Bronchial epithelial cell (primary cell): ENCODE measurements at regions not wholly inside any gene's neighbourhood (a gene's known extent, or its start where the extent isn't known, plus 50 kb on each side); places are given as distances from the start of the nearest gene placed in this dataset.
"Not testable (repeated sequence)": the region's sequence is repeated elsewhere in the genome, so short reads cannot be mapped to it uniquely, and the experiment has no call there.

Experiments used
- DNase-seq: peaks from one replicate; pipeline ENCODE4 v3.0.0-alpha.2; 2010; ENCODE audit warnings: low read depth
- FAIRE-seq: peaks from 2 replicates; lab custom pipeline; 2011; peaks lifted over from hg19 to GRCh38; lab: Jason Lieb, UNC
- H3K27me3 ChIP-seq: 2 replicates; pipeline ENCODE4 v1.5.1; 2011; ENCODE audit warnings: low read length; ENCODE audit not compliant: control insufficient read depth, insufficient read depth
- H3K36me3 ChIP-seq: 2 replicates; pipeline ENCODE4 v1.5.1; 2011; ENCODE audit warnings: low read length; ENCODE audit not compliant: control insufficient read depth, insufficient read depth
- H3K4me3 ChIP-seq: 2 replicates; pipeline ENCODE4 v1.5.1; 2011; ENCODE audit warnings: mild to moderate bottlenecking, low read depth, low read length, control low read depth
- TF ChIP-seq, protein P1 (sequence below): IDR thresholded peaks from 2 replicates; pipeline ENCODE4 v1.5.1; 2011; ENCODE audit warnings: mild to moderate bottlenecking, moderate library complexity, low read length, control low read depth, inconsistent platforms; ENCODE audit not compliant: insufficient read depth, severe bottlenecking

DNA sequence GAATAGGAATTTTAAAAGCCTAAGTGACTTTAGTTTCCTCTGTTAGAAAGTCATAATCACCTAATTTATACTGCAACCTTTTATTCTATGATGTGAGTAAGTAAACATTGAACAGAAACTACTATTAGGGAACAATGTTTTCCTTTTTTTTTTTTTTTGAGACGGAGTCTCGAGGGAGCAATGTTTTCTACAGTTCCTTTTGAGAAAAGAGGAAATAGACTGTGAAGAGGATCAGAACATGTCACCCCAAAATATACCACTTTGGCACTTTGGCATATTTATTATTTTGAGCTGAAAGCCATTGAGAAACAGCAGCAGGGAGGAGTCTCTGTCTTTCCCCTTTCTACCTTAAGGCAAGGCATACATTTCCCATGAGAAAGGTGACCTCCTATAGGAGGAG is 162.7 kb upstream of the CNOT2 start:
- FAIRE-seq (no peak), DNase-seq (no peak)
- Histone ChIP-seq H3K27me3 (no peaks in the 10 kb centered on the region), H3K36me3 (no peaks in the 10 kb centered on the region), H3K4me3 (no peak overlapping the region)
- TF ChIP-seq, protein P1, sequence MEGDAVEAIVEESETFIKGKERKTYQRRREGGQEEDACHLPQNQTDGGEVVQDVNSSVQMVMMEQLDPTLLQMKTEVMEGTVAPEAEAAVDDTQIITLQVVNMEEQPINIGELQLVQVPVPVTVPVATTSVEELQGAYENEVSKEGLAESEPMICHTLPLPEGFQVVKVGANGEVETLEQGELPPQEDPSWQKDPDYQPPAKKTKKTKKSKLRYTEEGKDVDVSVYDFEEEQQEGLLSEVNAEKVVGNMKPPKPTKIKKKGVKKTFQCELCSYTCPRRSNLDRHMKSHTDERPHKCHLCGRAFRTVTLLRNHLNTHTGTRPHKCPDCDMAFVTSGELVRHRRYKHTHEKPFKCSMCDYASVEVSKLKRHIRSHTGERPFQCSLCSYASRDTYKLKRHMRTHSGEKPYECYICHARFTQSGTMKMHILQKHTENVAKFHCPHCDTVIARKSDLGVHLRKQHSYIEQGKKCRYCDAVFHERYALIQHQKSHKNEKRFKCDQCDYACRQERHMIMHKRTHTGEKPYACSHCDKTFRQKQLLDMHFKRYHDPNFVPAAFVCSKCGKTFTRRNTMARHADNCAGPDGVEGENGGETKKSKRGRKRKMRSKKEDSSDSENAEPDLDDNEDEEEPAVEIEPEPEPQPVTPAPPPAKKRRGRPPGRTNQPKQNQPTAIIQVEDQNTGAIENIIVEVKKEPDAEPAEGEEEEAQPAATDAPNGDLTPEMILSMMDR = no peak

DNA sequence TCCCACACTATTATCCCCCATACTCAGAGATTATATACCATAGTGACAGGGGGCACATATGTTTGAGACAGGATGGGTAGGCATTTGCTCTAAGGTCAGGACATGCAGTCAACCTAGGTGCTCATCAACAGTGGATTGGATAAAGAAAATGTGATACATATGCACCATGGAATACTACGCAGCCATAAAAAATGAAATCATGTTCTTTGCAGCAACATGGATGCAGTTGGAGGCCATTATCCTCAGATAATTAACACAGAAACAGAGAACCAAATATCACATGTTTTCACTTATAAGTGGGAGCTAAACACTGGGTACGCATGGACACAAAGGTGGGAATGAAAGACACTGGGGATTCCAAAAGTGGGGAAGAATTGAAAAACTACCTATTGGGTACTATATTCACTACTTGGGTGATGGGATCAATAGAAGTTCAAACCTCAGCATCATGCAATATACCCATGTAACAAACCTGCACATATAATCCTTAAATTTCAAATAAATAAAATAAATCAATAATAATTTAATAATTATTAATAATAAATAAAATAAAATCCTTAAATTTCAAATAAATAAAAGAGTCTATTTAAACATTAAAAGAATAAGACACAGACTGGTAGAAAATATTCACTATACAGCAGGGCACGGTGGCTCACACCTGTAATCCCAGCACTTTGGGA is 160.1 kb upstream of the CNOT2 start:
- no peak overlapping the region for H3K4me3 ChIP-seq
- H3K27me3 ChIP-seq = no peaks in the 10 kb centered on the region
- TF ChIP-seq, protein P1 = no peak
- DNase-seq (no peak), FAIRE-seq (no peak)
- H3K36me3 ChIP-seq = no peaks in the 10 kb centered on the region

DNA sequence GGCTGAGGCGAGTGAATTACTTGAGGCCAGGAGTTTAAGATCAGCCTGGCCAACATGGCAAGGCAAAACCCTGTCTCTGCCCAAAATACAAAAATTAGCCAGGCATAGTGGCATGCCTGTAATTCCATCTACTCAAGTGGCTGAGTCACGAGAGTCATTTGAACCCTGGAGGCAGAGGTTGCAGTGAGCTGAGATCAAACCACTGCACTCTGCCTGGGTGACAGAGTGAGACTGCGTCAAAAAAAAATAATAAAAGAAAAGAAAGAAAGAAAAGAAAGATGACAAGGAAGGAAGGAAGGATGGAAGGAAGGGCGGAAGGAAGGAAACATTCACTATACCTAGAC is 159.6 kb upstream of the CNOT2 start:
- TF ChIP-seq, protein P1 = no peak

DNA sequence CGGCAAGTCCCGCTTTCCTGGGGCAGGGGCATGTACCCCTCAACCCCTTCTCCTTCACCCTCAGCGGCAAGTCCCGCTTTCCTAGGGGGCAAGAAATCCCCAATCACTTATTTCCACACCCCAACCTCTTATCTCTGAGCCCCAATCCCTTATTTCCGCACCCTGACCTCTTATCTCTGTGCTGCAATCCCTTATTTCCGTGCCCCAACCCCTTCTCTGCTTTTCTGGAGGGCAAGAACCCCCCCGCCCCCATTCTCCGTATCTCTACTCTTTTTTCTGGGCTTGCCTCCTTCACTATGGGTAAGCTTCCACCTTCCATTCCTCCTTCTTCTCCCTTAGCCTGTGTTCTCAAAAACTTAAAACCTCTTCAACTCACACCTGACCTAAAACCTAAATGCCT is 156.9 kb upstream of the CNOT2 start:
- not testable (repeated sequence) for DNase-seq, H3K27me3 ChIP-seq, H3K36me3 ChIP-seq, H3K4me3 ChIP-seq, FAIRE-seq

More for the DNA sequence above, 159.6 kb upstream of the CNOT2 start:
- Histone ChIP-seq H3K27me3 (no peaks in the 10 kb centered on the region), H3K36me3 (no peaks in the 10 kb centered on the region), H3K4me3 (no peak overlapping the region)
- FAIRE-seq (no peak), DNase-seq (no peak)

DNA sequence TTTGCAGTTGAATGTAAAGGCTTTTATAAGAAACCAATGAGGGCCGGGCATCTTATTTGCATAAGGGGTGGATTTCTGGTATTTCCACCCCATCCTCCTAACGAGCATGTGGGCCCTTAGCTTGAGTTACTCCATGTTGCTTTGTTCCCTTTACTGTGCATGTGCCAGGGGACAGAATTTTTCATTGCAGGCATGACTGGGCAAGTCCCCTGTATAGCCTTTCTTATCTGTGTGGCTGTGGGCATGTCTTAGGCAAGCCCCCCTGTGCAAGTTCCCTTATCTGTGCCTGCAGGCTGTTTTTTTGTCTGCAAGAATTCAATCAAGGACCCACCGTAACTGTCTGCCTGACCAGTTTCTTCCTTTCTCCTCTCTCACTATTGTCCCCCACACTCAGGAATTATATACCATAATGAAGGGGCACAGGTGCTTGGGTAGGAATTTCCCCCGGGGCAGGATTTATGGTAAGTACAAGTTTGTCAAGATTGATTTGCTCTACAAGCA is 152.2 kb upstream of the CNOT2 start:
- DNase-seq (no peak), FAIRE-seq (no peak)
- TF ChIP-seq, protein P1 = no peak
- Histone ChIP-seq H3K4me3 (no peak overlapping the region), H3K27me3 (no peaks in the 10 kb centered on the region), H3K36me3 (no peaks in the 10 kb centered on the region)

DNA sequence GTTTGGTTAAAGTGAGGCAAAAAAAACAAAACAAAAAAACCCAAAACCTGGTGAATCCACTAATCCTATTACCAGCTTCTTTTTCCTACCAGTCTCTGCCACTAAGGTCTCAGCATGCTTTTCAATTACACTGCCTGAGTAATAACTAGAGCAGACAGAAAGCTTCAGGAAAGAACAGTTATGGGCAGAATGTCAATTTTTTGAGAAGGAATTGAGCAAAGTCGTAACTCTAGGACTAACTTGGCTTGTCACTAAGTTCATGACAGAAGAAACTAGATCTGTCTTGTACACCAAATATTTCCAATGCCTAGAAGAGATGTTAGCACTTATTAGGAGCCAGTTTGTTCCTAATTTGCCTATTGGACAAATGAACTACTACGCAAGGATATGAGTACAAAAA is 148.8 kb upstream of the CNOT2 start:
- FAIRE-seq = no peak
- Histone ChIP-seq H3K4me3 (no peak overlapping the region), H3K27me3 (no peaks in the 10 kb centered on the region), H3K36me3 (no peaks in the 10 kb centered on the region)
- TF ChIP-seq, protein P1 = no peak
- no peak for DNase-seq
